Trophoblast cell (in vitro differentiated cells and primary cell): ENCODE measurements at regions not wholly inside any gene's neighbourhood (a gene's known extent, or its start where the extent isn't known, plus 50 kb on each side); places are given as distances from the start of the nearest gene placed in this dataset.

Experiments used
- DNase-seq, 2 donors: peaks; one replicate each; pipeline ENCODE4 v3.0.0-alpha.2; 2016
- H2AFZ ChIP-seq: 2 replicates; pipeline ENCODE4 v1.6.1; 2013; ENCODE audit warnings: low read length, moderate library complexity, mild to moderate bottlenecking; ENCODE audit not compliant: insufficient read depth, poor library complexity
- H2AK5ac ChIP-seq: 2 replicates; pipeline ENCODE4 v1.6.1; 2013; ENCODE audit warnings: mild to moderate bottlenecking, low read length
- H2BK120ac ChIP-seq: 2 replicates; pipeline ENCODE4 v1.6.1; 2013; ENCODE audit warnings: low read length, mild to moderate bottlenecking, moderate library complexity; ENCODE audit not compliant: insufficient read depth, poor library complexity
- H2BK12ac ChIP-seq: 2 replicates; pipeline ENCODE4 v1.6.1; 2013; ENCODE audit warnings: mild to moderate bottlenecking, low read length, moderate library complexity
- H2BK5ac ChIP-seq: 2 replicates; pipeline ENCODE4 v1.6.1; 2013; ENCODE audit warnings: low read length, low read depth, moderate library complexity, mild to moderate bottlenecking; ENCODE audit not compliant: poor library complexity
- H3K14ac ChIP-seq: 2 replicates; pipeline ENCODE4 v1.6.1; 2013; ENCODE audit warnings: mild to moderate bottlenecking, low read length
- H3K18ac ChIP-seq: 2 replicates; pipeline ENCODE4 v1.6.1; 2013; ENCODE audit warnings: mild to moderate bottlenecking, low read length
- H3K23ac ChIP-seq: 2 replicates; pipeline ENCODE4 v1.6.1; 2013; ENCODE audit warnings: low read length
- H3K27ac ChIP-seq: 2 replicates; pipeline ENCODE4 v1.5.1; 2013; ENCODE audit warnings: low read depth, mild to moderate bottlenecking, inconsistent platforms, low read length, moderate library complexity
- H3K27me3 ChIP-seq: 2 replicates; pipeline ENCODE4 v1.6.1; 2013; ENCODE audit warnings: inconsistent platforms, mild to moderate bottlenecking, low read length, moderate library complexity; ENCODE audit not compliant: insufficient read depth
- H3K36me3 ChIP-seq, 2 experiments: 1 replicate in 1 of 2; 2 replicates in 1 of 2; pipeline ENCODE4 v1.6.1; 2013; ENCODE audit warnings: low read length in 2 of 2, mild to moderate bottlenecking in 2 of 2, moderate library complexity in 1 of 2; ENCODE audit not compliant: insufficient read depth in 2 of 2, control insufficient read depth in 1 of 2
- H3K4ac ChIP-seq: 2 replicates; pipeline ENCODE4 v1.6.1; 2013; ENCODE audit warnings: low read depth, mild to moderate bottlenecking, low read length, moderate library complexity
- H3K4me1 ChIP-seq, 2 experiments: 1 replicate in 1 of 2; 2 replicates in 1 of 2; pipeline ENCODE4 v1.6.1; 2013; ENCODE audit warnings: low read length in 2 of 2, mild to moderate bottlenecking in 2 of 2, moderate library complexity in 1 of 2; ENCODE audit not compliant: insufficient read depth in 2 of 2, control insufficient read depth in 1 of 2
- H3K4me2 ChIP-seq: 2 replicates; pipeline ENCODE4 v1.6.1; 2013; ENCODE audit warnings: inconsistent platforms, mild to moderate bottlenecking, low read length, moderate library complexity
- H3K4me3 ChIP-seq: 2 replicates; pipeline ENCODE4 v1.5.1; 2013; ENCODE audit warnings: mild to moderate bottlenecking, low read depth, low read length, inconsistent platforms
- H3K79me1 ChIP-seq: one replicate; pipeline ENCODE4 v1.6.1; 2013; ENCODE audit warnings: low read length
- H3K79me2 ChIP-seq: 2 replicates; pipeline ENCODE4 v1.6.1; 2013; ENCODE audit warnings: low read length, mild to moderate bottlenecking; ENCODE audit not compliant: control insufficient read depth, insufficient read depth, poor library complexity
- H3K9ac ChIP-seq: 2 replicates; pipeline ENCODE4 v1.6.1; 2013; ENCODE audit warnings: mild to moderate bottlenecking, low read length
- H3K9me3 ChIP-seq: 2 replicates; pipeline ENCODE4 v1.6.1; 2013; ENCODE audit warnings: low read depth, mild to moderate bottlenecking, control low read depth, inconsistent platforms, low read length; ENCODE audit not compliant: insufficient read depth
- H4K12ac ChIP-seq: 2 replicates; pipeline ENCODE4 v1.6.1; 2013; ENCODE audit warnings: low read depth, mild to moderate bottlenecking, low read length, moderate library complexity
- H4K8ac ChIP-seq: 2 replicates; pipeline ENCODE4 v1.6.1; 2013; ENCODE audit warnings: low read depth, mild to moderate bottlenecking, low read length, moderate library complexity
- H4K91ac ChIP-seq: one replicate; pipeline ENCODE4 v1.6.1; 2013; ENCODE audit warnings: low read depth, mild to moderate bottlenecking, low read length, moderate library complexity
- WGBS: extraction: QIAGEN DNeasy Blood & Tissue Kit; methylation state at CpG from one replicate; pipeline ENCODE4 v1.1.7; 2013; ENCODE audit warnings: missing lambda C conversion rate; ENCODE audit not compliant: insufficient read length, insufficient coverage; ENCODE audit errors: extremely low coverage; 5-methylcytosine and 5-hydroxymethylcytosine counted together

- WGBS: no CpG with 5 or more reads among the region's 1 CpG
- Histone ChIP-seq H2AK5ac (no peak overlapping the region), H3K14ac (no peak overlapping the region), H3K4ac (no peak overlapping the region), H3K27ac (no peak overlapping the region), H3K18ac (no peak overlapping the region), H3K9me3 (peaks cover 5% of the 10 kb centered on the region), H4K12ac (no peak overlapping the region), H2BK12ac (no peak overlapping the region), H3K4me1 (no peaks in the 10 kb centered on the region), H2BK120ac (no peak overlapping the region), H3K79me2 (no peaks in the 10 kb centered on the region), H3K27me3 (no peaks in the 10 kb centered on the region), H3K9ac (no peak overlapping the region), H3K4me3 (no peak overlapping the region), H3K4me2 (no peak overlapping the region), H4K91ac (no peak overlapping the region), H2AFZ (no peak overlapping the region), H4K8ac (no peak overlapping the region), H3K36me3 (peaks cover 0 to 2% of the 10 kb centered on the region in 2 experiments), H3K23ac (no peak overlapping the region), H2BK5ac (no peak overlapping the region), H3K79me1 (no peaks in the 10 kb centered on the region)
- DNase-seq: no peak
Measured at GRCh38 chr19:27779954-27780353, 1433.0 kb downstream of the UQCRFS1 start.

DNA sequence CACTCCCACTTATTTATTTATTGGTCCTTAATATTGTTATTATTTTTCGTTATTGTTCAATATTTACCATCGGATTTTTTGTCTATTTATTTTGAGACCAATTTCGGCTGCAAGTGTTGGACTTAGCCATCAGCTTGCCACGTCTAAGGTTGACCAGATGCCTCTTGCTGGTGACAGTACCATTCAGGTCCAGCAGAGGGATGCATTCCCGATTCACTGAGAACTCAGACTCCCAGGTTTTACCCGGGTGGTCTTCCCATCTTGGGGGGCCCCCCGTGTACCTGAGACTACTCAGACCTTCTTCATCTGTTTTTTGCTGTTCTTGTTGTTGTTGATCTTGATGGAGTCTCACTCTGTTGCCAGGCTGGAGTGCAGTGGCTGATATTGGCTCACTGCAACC is 1435.2 kb downstream of the UQCRFS1 start:
- H2BK5ac ChIP-seq: no peak overlapping the region
- H2AK5ac ChIP-seq: no peak overlapping the region
- no peak overlapping the region for H3K27ac ChIP-seq
- no peak overlapping the region for H3K4ac ChIP-seq
- H3K36me3 ChIP-seq: peaks cover 2 to 7% of the 10 kb centered on the region in 2 experiments
- DNase-seq: no peak
- no peak overlapping the region for H3K9ac ChIP-seq
- no peaks in the 10 kb centered on the region for H3K4me1 ChIP-seq
- WGBS: no CpG with 5 or more reads among the region's 7 CpGs
- no peak overlapping the region for H2BK12ac ChIP-seq
- H2BK120ac ChIP-seq: no peak overlapping the region
- no peaks in the 10 kb centered on the region for H3K79me2 ChIP-seq
- H2AFZ ChIP-seq: no peak overlapping the region
- H3K18ac ChIP-seq: no peak overlapping the region
- H3K23ac ChIP-seq: no peak overlapping the region
- H3K4me3 ChIP-seq: no peak overlapping the region
- H4K91ac ChIP-seq: no peak overlapping the region
- no peak overlapping the region for H3K14ac ChIP-seq
- H3K27me3 ChIP-seq: no peaks in the 10 kb centered on the region
- H3K4me2 ChIP-seq: no peak overlapping the region
- H4K8ac ChIP-seq: no peak overlapping the region
- peaks cover 19% of the 10 kb centered on the region for H3K9me3 ChIP-seq
- H3K79me1 ChIP-seq: no peaks in the 10 kb centered on the region
- H4K12ac ChIP-seq: no peak overlapping the region

DNA sequence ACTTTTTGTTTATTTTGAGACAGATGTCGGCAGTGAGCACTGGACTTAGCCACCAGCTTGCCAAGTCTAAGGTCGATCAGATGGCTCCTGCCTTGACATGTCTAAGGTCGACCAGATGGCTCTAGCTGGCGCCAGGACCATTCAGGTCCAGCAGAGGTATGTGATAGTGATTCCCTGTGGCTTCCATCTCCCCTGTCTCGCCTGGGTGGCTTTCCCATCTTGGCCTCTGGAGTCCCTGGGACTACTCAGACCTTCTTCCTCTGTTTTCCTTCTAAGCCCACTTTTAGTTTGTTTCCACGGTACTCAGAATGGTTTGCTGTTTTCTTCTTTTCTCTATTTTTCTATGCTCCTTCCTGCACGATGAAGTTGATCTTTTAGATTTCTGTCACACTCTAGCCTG is 1435.7 kb downstream of the UQCRFS1 start:
- no CpG with 5 or more reads among the region's 7 CpGs for WGBS
- no peak overlapping the region for H3K14ac ChIP-seq
- no peak overlapping the region for H3K27ac ChIP-seq
- no peak overlapping the region for H2AFZ ChIP-seq
- H2BK5ac ChIP-seq: no peak overlapping the region
- H3K4me2 ChIP-seq: no peak overlapping the region
- no peak overlapping the region for H4K12ac ChIP-seq
- no peaks in the 10 kb centered on the region for H3K79me1 ChIP-seq
- H2BK12ac ChIP-seq: no peak overlapping the region
- no peak overlapping the region for H2BK120ac ChIP-seq
- no peak overlapping the region for H3K23ac ChIP-seq
- DNase-seq: no peak
- H3K4ac ChIP-seq: no peak overlapping the region
- no peak overlapping the region for H4K8ac ChIP-seq
- H4K91ac ChIP-seq: no peak overlapping the region
- no peaks in the 10 kb centered on the region for H3K79me2 ChIP-seq
- no peak overlapping the region for H2AK5ac ChIP-seq
- H3K27me3 ChIP-seq: no peaks in the 10 kb centered on the region
- peaks cover 2 to 7% of the 10 kb centered on the region in 2 experiments for H3K36me3 ChIP-seq
- H3K9ac ChIP-seq: no peak overlapping the region
- H3K4me1 ChIP-seq: no peaks in the 10 kb centered on the region
- H3K18ac ChIP-seq: no peak overlapping the region
- H3K4me3 ChIP-seq: no peak overlapping the region
- H3K9me3 ChIP-seq: peaks cover 21% of the 10 kb centered on the region

DNA sequence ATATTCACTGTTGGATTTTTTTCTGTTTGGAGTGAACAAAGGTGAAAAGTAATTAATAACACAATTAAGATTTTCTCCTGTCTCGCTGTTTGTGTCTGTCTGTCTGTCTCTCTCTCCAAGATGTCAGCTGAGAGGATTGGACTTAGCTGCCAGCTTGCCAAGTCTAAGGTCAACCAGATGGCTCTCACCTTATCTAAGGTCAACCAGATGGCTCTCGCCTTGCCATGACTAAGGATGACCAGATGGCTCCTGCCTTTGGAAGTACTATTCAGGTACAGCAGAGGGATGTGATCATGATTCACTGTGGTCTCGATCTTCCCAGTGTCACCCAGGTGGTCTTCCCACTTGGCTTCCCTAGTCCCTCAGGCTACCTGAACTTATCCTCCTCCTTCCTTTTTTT is 1436.4 kb downstream of the UQCRFS1 start:
- no peak overlapping the region for H3K9ac ChIP-seq
- H3K23ac ChIP-seq: no peak overlapping the region
- no peak overlapping the region for H3K27ac ChIP-seq
- H3K79me1 ChIP-seq: no peaks in the 10 kb centered on the region
- no peak overlapping the region for H3K4me3 ChIP-seq
- peaks cover 24% of the 10 kb centered on the region for H3K9me3 ChIP-seq
- no peak overlapping the region for H2BK120ac ChIP-seq
- H3K18ac ChIP-seq: no peak overlapping the region
- no peak overlapping the region for H2AK5ac ChIP-seq
- no peaks in the 10 kb centered on the region for H3K27me3 ChIP-seq
- no peak overlapping the region for H2BK5ac ChIP-seq
- no peak overlapping the region for H3K14ac ChIP-seq
- no peaks in the 10 kb centered on the region for H3K79me2 ChIP-seq
- no peaks in the 10 kb centered on the region for H3K4me1 ChIP-seq
- no peak overlapping the region for H3K4me2 ChIP-seq
- no CpG with 5 or more reads among the region's 3 CpGs for WGBS
- no peak overlapping the region for H4K91ac ChIP-seq
- no peak for DNase-seq
- H3K4ac ChIP-seq: no peak overlapping the region
- H2AFZ ChIP-seq: no peak overlapping the region
- H3K36me3 ChIP-seq: peaks cover 2 to 8% of the 10 kb centered on the region in 2 experiments
- H2BK12ac ChIP-seq: no peak overlapping the region
- H4K12ac ChIP-seq: no peak overlapping the region
- H4K8ac ChIP-seq: no peak overlapping the region
